ENCODE measurements at regions not wholly inside any gene's neighbourhood (a gene's known extent, or its start where the extent isn't known, plus 50 kb on each side); places are given as distances from the start of the nearest gene placed in this dataset.

- no peak for DNase-seq
- POLR2A ChIA-PET = interaction anchor here (0.7 kb wide), 1 partner anchor 10 kb away, joined by 3 read pairs; no protein-coding TSS in a partner anchor
- Mint-ChIP-seq H3K27me3 (peaks cover 0 to 6% (median 1%) of the 10 kb centered on the region in 5 donors), H3K4me1 (no peaks in the 10 kb centered on the region), H3K27ac (no peak overlapping the region), H3K36me3 (no peaks in the 10 kb centered on the region), H3K4me3 (no peak overlapping the region), H3K9me3 (peaks cover 0 to 4% (median 0%) of the 10 kb centered on the region in 9 donors)
- no peak for ATAC-seq
Observed at GRCh38 chr4:17068392-17068791, 169.9 kb upstream of the LDB2 start.

GRCh38 chr4:17066972-17067371 is 168.5 kb upstream of the LDB2 start:
- no peaks in the 10 kb centered on the region for H3K36me3 Mint-ChIP-seq
- no peak overlapping the region for H3K27ac Mint-ChIP-seq
- POLR2A ChIA-PET = no interaction called here
- no peak for DNase-seq
- H3K27me3 Mint-ChIP-seq = peaks cover 0 to 4% (median 0%) of the 10 kb centered on the region in 5 donors
- peaks cover 0 to 4% (median 0%) of the 10 kb centered on the region in 9 donors for H3K9me3 Mint-ChIP-seq
- H3K4me3 Mint-ChIP-seq = no peak overlapping the region
- no peaks in the 10 kb centered on the region for H3K4me1 Mint-ChIP-seq
- ATAC-seq = no peak

- H3K27me3 Mint-ChIP-seq = peaks cover 0 to 4% (median 0%) of the 10 kb centered on the region in 5 donors
- no peak overlapping the region for H3K27ac Mint-ChIP-seq
- H3K36me3 Mint-ChIP-seq = no peaks in the 10 kb centered on the region
- ATAC-seq = no peak
- no peaks in the 10 kb centered on the region for H3K4me1 Mint-ChIP-seq
- no peak overlapping the region for H3K4me3 Mint-ChIP-seq
- no peak for DNase-seq
- H3K9me3 Mint-ChIP-seq = peaks cover 0 to 4% (median 0%) of the 10 kb centered on the region in 9 donors
- POLR2A ChIA-PET = no interaction called here
Observed at GRCh38 chr4:17066236-17066635, 167.8 kb upstream of the LDB2 start.

GRCh38 chr4:17065821-17066220 is 167.4 kb upstream of the LDB2 start:
- DNase-seq (no peak), ATAC-seq (no peak)
- POLR2A ChIA-PET = no interaction called here
- Mint-ChIP-seq H3K4me3 (no peak overlapping the region), H3K4me1 (no peaks in the 10 kb centered on the region), H3K9me3 (peaks cover 0 to 4% (median 0%) of the 10 kb centered on the region in 9 donors), H3K36me3 (no peaks in the 10 kb centered on the region), H3K27ac (no peak overlapping the region), H3K27me3 (peaks cover 0 to 5% (median 0%) of the 10 kb centered on the region in 5 donors)

- Mint-ChIP-seq H3K27me3 (peaks cover 0 to 10% (median 0%) of the 10 kb centered on the region in 5 donors), H3K9me3 (peaks cover 0 to 4% (median 0%) of the 10 kb centered on the region in 9 donors), H3K4me3 (no peak overlapping the region), H3K4me1 (no peaks in the 10 kb centered on the region), H3K27ac (no peak overlapping the region), H3K36me3 (no peaks in the 10 kb centered on the region)
- DNase-seq = no peak
- ATAC-seq = no peak
- POLR2A ChIA-PET = no interaction called here
Observed at GRCh38 chr4:17064959-17065358, 166.5 kb upstream of the LDB2 start.

- peaks cover 0 to 2% (median 0%) of the 10 kb centered on the region in 9 donors for H3K9me3 Mint-ChIP-seq
- no peak for ATAC-seq
- no peak for DNase-seq
- peaks cover 0 to 10% (median 0%) of the 10 kb centered on the region in 5 donors for H3K27me3 Mint-ChIP-seq
- POLR2A ChIA-PET = no interaction called here
- H3K4me1 Mint-ChIP-seq = no peaks in the 10 kb centered on the region
- H3K36me3 Mint-ChIP-seq = no peaks in the 10 kb centered on the region
- no peak overlapping the region for H3K4me3 Mint-ChIP-seq
- no peak overlapping the region for H3K27ac Mint-ChIP-seq
Observed at GRCh38 chr4:17063888-17064287, 165.4 kb upstream of the LDB2 start.

GRCh38 chr4:17060230-17060629 is 161.8 kb upstream of the LDB2 start:
- no peak for DNase-seq
- no peaks in the 10 kb centered on the region for H3K36me3 Mint-ChIP-seq
- H3K27ac Mint-ChIP-seq = no peak overlapping the region

GRCh38 chr4:17058916-17059741 is 160.7 kb upstream of the LDB2 start:
- DNase-seq = no peak
- Mint-ChIP-seq H3K9me3 (peaks cover 0 to 9% (median 0%) of the 10 kb centered on the region in 9 donors), H3K27me3 (peaks cover 0 to 15% (median 3%) of the 10 kb centered on the region in 5 donors), H3K4me3 (no peak overlapping the region), H3K27ac (no peak overlapping the region), H3K36me3 (no peaks in the 10 kb centered on the region), H3K4me1 (no peaks in the 10 kb centered on the region)
- POLR2A ChIA-PET = no interaction called here
- ATAC-seq = no peak

More at GRCh38 chr4:17060230-17060629, 161.8 kb upstream of the LDB2 start:
- Mint-ChIP-seq H3K9me3 (peaks cover 0 to 2% (median 0%) of the 10 kb centered on the region in 9 donors), H3K4me3 (no peak overlapping the region), H3K4me1 (no peaks in the 10 kb centered on the region), H3K27me3 (peaks cover 0 to 10% (median 0%) of the 10 kb centered on the region in 5 donors)
- POLR2A ChIA-PET = no interaction called here
- no peak for ATAC-seq

- Mint-ChIP-seq H3K36me3 (no peaks in the 10 kb centered on the region), H3K27ac (no peak overlapping the region), H3K4me3 (no peak overlapping the region), H3K4me1 (no peaks in the 10 kb centered on the region), H3K27me3 (peaks cover 0 to 15% (median 3%) of the 10 kb centered on the region in 5 donors), H3K9me3 (peaks cover 0 to 9% (median 0%) of the 10 kb centered on the region in 9 donors)
- ATAC-seq (no peak), DNase-seq (no peak)
- POLR2A ChIA-PET = no interaction called here
Observed at GRCh38 chr4:17058536-17058915, 160.1 kb upstream of the LDB2 start.

- H3K27me3 Mint-ChIP-seq = peaks cover 0 to 23% (median 3%) of the 10 kb centered on the region in 5 donors
- no peak for DNase-seq
- H3K9me3 Mint-ChIP-seq = peaks cover 0 to 21% (median 0%) of the 10 kb centered on the region in 9 donors
- POLR2A ChIA-PET = no interaction called here
- H3K4me1 Mint-ChIP-seq = no peaks in the 10 kb centered on the region
- H3K36me3 Mint-ChIP-seq = no peaks in the 10 kb centered on the region
- no peak overlapping the region for H3K27ac Mint-ChIP-seq
- no peak overlapping the region for H3K4me3 Mint-ChIP-seq
- ATAC-seq = no peak
Observed at GRCh38 chr4:17057035-17057434, 158.6 kb upstream of the LDB2 start.

GRCh38 chr4:17055788-17056187 is 157.3 kb upstream of the LDB2 start:
- no peak for ATAC-seq

GRCh38 chr4:17045866-17046265 is 147.4 kb upstream of the LDB2 start:
- Mint-ChIP-seq H3K4me3 (no peak overlapping the region), H3K9me3 (peaks cover 0 to 16% (median 1%) of the 10 kb centered on the region in 9 donors), H3K36me3 (no peaks in the 10 kb centered on the region), H3K4me1 (no peaks in the 10 kb centered on the region), H3K27ac (no peak overlapping the region), H3K27me3 (peaks cover 0 to 5% (median 3%) of the 10 kb centered on the region in 5 donors)
- DNase-seq = no peak
- POLR2A ChIA-PET = no interaction called here
- no peak for ATAC-seq

More at GRCh38 chr4:17055788-17056187, 157.3 kb upstream of the LDB2 start:
- no peaks in the 10 kb centered on the region for H3K4me1 Mint-ChIP-seq
- peaks cover 0 to 21% (median 0%) of the 10 kb centered on the region in 9 donors for H3K9me3 Mint-ChIP-seq
- H3K36me3 Mint-ChIP-seq = no peaks in the 10 kb centered on the region
- DNase-seq = no peak
- H3K27ac Mint-ChIP-seq = no peak overlapping the region
- POLR2A ChIA-PET = no interaction called here
- H3K4me3 Mint-ChIP-seq = no peak overlapping the region
- H3K27me3 Mint-ChIP-seq = peaks cover 0 to 23% (median 3%) of the 10 kb centered on the region in 5 donors

- ATAC-seq (no peak), DNase-seq (no peak)
- POLR2A ChIA-PET = no interaction called here
- Mint-ChIP-seq H3K36me3 (no peaks in the 10 kb centered on the region), H3K4me1 (no peaks in the 10 kb centered on the region), H3K9me3 (peaks cover 0 to 6% (median 0%) of the 10 kb centered on the region in 9 donors), H3K4me3 (no peak overlapping the region), H3K27ac (no peak overlapping the region), H3K27me3 (peaks cover 0 to 27% (median 5%) of the 10 kb centered on the region in 5 donors)
Observed at GRCh38 chr4:17038510-17039176, 140.2 kb upstream of the LDB2 start.
